H54 (cell line): ENCODE measurements at regions not wholly inside any gene's neighbourhood (a gene's known extent, or its start where the extent isn't known, plus 50 kb on each side); places are given as distances from the start of the nearest gene placed in this dataset.
A peak's percentile ranks its signal among the peaks of the same experiment; 100 is the strongest.
"Not testable (repeated sequence)": the region's sequence is repeated elsewhere in the genome, so short reads cannot be mapped to it uniquely, and the experiment has no call there.

Source experiments
- DNase-seq: peaks from one replicate; pipeline ENCODE4 v3.0.0; 2011; ENCODE audit warnings: low spot score, mixed read lengths; ENCODE audit not compliant: insufficient read length
- FAIRE-seq: peaks from 3 replicates; lab custom pipeline; 2011; peaks lifted over from hg19 to GRCh38; lab: Jason Lieb, UNC
- POLR2A ChIP-seq: IDR thresholded peaks from 2 replicates; pipeline ENCODE4 v1.6.1; 2011; ENCODE audit warnings: low read depth, mild to moderate bottlenecking, low read length

GRCh38 chr11:24206030-24206429, 290.8 kb upstream of the LUZP2 start:
- no peak for TF ChIP-seq POLR2A

GRCh38 chr11:24206511-24206910, 290.3 kb upstream of the LUZP2 start:
- no peak for DNase-seq
- FAIRE-seq: no peak
- TF ChIP-seq POLR2A: no peak

More at GRCh38 chr11:24206030-24206429, 290.8 kb upstream of the LUZP2 start:
- DNase-seq (no peak), FAIRE-seq (no peak)

GRCh38 chr11:24216488-24216887, 280.4 kb upstream of the LUZP2 start:
- no peak for DNase-seq
- no peak for FAIRE-seq
- TF ChIP-seq POLR2A: no peak

GRCh38 chr11:24217319-24217718, 279.5 kb upstream of the LUZP2 start:
- not testable (repeated sequence) for DNase-seq, FAIRE-seq

GRCh38 chr11:24225501-24225900, 271.4 kb upstream of the LUZP2 start:
- TF ChIP-seq POLR2A: no peak
- FAIRE-seq (no peak), DNase-seq (no peak)

- TF ChIP-seq POLR2A: no peak
- DNase-seq: no peak
- FAIRE-seq: no peak
Observed at GRCh38 chr11:24226606-24227005, 270.2 kb upstream of the LUZP2 start.

- no peak for TF ChIP-seq POLR2A
- FAIRE-seq (no peak), DNase-seq (no peak)
Observed at GRCh38 chr11:24233041-24233440, 263.8 kb upstream of the LUZP2 start.

- DNase-seq (peak; percentile 25), FAIRE-seq (peak; percentile 91)
- no peak for TF ChIP-seq POLR2A
Observed at GRCh38 chr11:24234822-24235508, 261.9 kb upstream of the LUZP2 start.

- DNase-seq (no peak), FAIRE-seq (peak; percentile 83)
- no peak for TF ChIP-seq POLR2A
Observed at GRCh38 chr11:24238771-24239645, 257.8 kb upstream of the LUZP2 start.

GRCh38 chr11:24239930-24240329, 256.9 kb upstream of the LUZP2 start:
- DNase-seq (no peak), FAIRE-seq (no peak)
- no peak for TF ChIP-seq POLR2A

GRCh38 chr11:24240496-24241175, 256.2 kb upstream of the LUZP2 start:
- no peak for DNase-seq

GRCh38 chr11:24246715-24247114, 250.1 kb upstream of the LUZP2 start:
- no peak for FAIRE-seq
- TF ChIP-seq POLR2A: no peak
- DNase-seq: no peak

More at GRCh38 chr11:24240496-24241175, 256.2 kb upstream of the LUZP2 start:
- FAIRE-seq: no peak
- no peak for TF ChIP-seq POLR2A

- FAIRE-seq (no peak), DNase-seq (no peak)
- no peak for TF ChIP-seq POLR2A
Observed at GRCh38 chr11:24247846-24248245, 249.0 kb upstream of the LUZP2 start.

- DNase-seq: no peak
- no peak for TF ChIP-seq POLR2A
- FAIRE-seq: no peak
Observed at GRCh38 chr11:24249921-24250320, 246.9 kb upstream of the LUZP2 start.
